ENCODE measurements at regions not wholly inside any gene's neighbourhood (a gene's known extent, or its start where the extent isn't known, plus 50 kb on each side); places are given as distances from the start of the nearest gene placed in this dataset.

DNA sequence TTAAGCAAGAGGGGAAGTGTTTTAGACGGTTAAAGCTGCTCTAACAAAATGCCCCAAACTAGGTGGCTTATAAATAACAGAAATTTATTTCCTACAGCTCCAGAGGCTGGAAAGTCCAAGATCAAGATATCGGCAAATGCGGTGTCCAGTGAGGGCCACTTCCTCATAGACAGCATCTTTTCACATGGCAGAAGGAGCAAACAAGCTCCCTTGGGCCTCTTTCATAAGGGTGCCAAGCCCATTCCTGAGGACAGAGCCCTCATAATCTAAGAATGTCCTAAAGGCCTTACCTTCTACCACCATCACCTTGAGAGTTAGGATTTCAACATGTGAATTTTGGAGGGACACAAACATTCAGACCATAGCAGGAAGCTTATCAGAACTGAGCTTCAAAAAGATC, 57.3 kb upstream of the PPP1CB start:
- DNase-seq = no peak
- intact Hi-C loops (cut with DNase I) = no loop called here

DNA sequence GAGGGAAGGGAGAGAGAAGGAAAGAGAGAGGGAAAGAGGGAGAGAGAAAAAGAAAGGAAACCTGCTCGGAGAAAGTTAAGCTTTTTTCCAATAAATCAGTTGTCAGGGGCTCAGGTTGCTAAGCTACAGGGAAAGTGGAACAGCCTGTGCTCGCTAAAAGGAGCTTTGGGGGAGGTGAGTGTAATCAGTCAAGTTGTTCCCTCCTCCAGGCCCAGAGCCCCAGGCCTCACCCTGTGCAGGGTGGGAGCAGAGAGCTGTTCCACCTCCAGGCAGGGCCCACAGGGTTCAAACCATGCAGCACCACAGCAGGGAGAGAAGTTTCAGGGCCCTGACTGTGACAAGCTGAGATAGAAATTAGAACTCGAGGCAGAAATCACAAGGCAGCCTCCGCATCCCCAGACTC, 56.4 kb upstream of the PPP1CB start:
- peak; percentile 48 to 97 (median 82) for DNase-seq
- intact Hi-C loops (cut with DNase I) = no loop called here

DNA sequence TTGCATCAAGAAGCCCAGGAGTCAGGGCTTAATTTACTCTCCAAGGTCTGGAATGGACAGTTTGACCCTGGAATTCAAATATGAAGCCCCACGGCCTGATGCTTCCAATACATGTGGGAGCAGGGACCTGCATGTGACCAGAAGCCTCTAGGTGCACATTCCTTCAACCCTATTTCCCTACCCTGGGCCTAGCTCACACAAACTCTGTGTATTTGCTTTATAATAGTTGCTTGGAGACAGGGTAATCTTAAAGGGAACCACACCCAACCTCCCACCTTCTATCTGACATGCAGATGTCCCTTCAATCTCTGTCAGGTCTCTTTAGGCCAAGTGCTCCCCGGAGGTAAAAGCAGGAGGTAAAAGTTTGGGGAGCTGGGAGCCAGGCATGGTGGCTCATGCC, 55.4 kb upstream of the PPP1CB start:
- DNase-seq = peak in 1 of 42 donors; percentile 22
- intact Hi-C loops (cut with DNase I) = no loop called here

DNA sequence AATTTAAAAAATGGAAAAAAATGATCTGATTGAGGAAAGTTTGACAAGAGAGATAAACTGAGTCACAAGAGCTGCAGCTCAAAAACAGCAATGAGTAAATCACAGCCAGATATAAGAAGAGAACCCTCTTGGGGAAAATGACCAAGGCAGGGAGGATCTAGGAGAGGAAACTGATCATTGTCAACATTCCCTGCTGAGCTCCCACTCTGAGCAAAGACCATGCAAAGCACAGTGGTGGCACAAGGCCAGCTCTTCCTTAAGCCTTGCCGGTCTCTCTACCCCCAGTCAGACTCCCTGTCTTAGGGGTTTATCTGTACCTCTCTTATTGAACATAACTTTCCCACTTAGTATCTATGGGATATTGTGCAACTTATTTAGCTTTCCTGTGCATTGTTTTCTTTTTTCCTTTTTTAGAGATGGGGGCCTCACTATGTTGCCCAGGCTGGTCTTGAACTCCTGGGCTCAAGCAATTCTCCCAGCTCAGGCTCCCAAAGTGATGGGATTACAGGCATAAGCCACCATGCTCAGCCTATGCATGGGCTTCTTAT, 54.0 kb upstream of the PPP1CB start:
- intact Hi-C loops (cut with DNase I) = no loop called here
- no peak for DNase-seq

DNA sequence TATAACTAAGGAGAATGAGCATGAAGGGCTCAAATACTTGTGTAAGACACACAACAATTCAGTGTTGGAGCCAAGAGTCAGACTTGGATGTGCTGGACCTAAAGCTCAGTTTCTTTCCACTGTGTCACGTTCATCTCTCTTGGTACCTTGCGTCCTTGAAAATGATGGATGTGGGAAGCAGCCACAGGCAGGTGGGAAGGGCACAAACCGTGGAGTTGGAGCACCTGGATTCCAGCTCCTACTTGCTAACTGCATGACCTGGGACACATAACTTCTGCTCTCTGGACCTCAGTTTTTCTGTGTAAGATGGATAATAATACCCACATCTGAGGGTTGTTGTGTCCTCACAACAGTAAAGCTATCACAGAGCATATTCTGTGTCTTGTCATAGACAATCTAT, 53.1 kb upstream of the PPP1CB start:
- intact Hi-C loops (cut with DNase I) = no loop called here

More for the DNA sequence above, 53.1 kb upstream of the PPP1CB start:
- DNase-seq = no peak

Measured in head of caudate nucleus (tissue), 42 donors.